CD8-positive, alpha-beta memory T cell (primary cell): ENCODE measurements at regions not wholly inside any gene's neighbourhood (a gene's known extent, or its start where the extent isn't known, plus 50 kb on each side); places are given as distances from the start of the nearest gene placed in this dataset.

Source experiments
- CTCF ChIA-PET: fragments of 350-600 bp; sonication (Branson Sonifier 250); formaldehyde crosslinking; loops from one replicate; lab custom pipeline; 2021; ENCODE audit warnings: antibody characterized with exemption; lab: Charles Lee
- POLR2A ChIA-PET: fragments of 350-600 bp; sonication (Branson Sonifier 250); formaldehyde crosslinking; loops from one replicate; lab custom pipeline; 2021; ENCODE audit warnings: antibody characterized with exemption; lab: Charles Lee
- DNase-seq, 5 donors: peaks; one replicate each; pipeline versions ENCODE4 v3.0.0 to v3.0.0-alpha.2; 2020 to 2022; ENCODE audit warnings: mixed read lengths in 1 of 5
- H3K27ac ChIP-seq: one replicate; pipeline ENCODE4 v1.7.0; 2013; ENCODE audit warnings: low read depth, mild to moderate bottlenecking, low read length, moderate library complexity
- H3K27me3 ChIP-seq: 2 replicates; pipeline ENCODE4 v1.7.0; 2013; ENCODE audit warnings: low read length, mild to moderate bottlenecking; ENCODE audit not compliant: insufficient read depth, poor library complexity, severe bottlenecking
- H3K36me3 ChIP-seq: 2 replicates; pipeline ENCODE4 v1.7.0; 2013; ENCODE audit warnings: mild to moderate bottlenecking, low read length, moderate library complexity; ENCODE audit not compliant: insufficient read depth
- H3K4me1 ChIP-seq: 2 replicates; pipeline ENCODE4 v1.7.0; 2013; ENCODE audit warnings: mild to moderate bottlenecking, low read length, moderate library complexity; ENCODE audit not compliant: insufficient read depth
- H3K4me3 ChIP-seq: 2 replicates; pipeline ENCODE4 v1.7.0; 2013; ENCODE audit warnings: mild to moderate bottlenecking, low read length
- H3K9me3 ChIP-seq: 2 replicates; pipeline ENCODE4 v1.7.0; 2013; ENCODE audit warnings: mild to moderate bottlenecking, low read length
- H3K27ac Mint-ChIP-seq, 8 donors: one replicate each; pipeline ENCODE4 v1.8.0; 2020 to 2021; ENCODE audit warnings: mixed read lengths in 8 of 8, mild to moderate bottlenecking in 6 of 8, inconsistent platforms in 3 of 8, moderate library complexity in 3 of 8
- H3K27me3 Mint-ChIP-seq, 2 donors: one replicate each; pipeline ENCODE4 v1.8.0; 2020 to 2021; ENCODE audit warnings: mixed read lengths in 2 of 2, mild to moderate bottlenecking in 1 of 2, moderate library complexity in 1 of 2
- H3K36me3 Mint-ChIP-seq, 3 donors: one replicate each; pipeline ENCODE4 v1.8.0; 2020 to 2021; ENCODE audit warnings: mixed read lengths in 3 of 3, inconsistent platforms in 1 of 3, mild to moderate bottlenecking in 1 of 3
- H3K4me1 Mint-ChIP-seq, 3 donors: one replicate each; pipeline ENCODE4 v1.8.0; 2020 to 2021; ENCODE audit warnings: mixed read lengths in 3 of 3, inconsistent platforms in 1 of 3, mild to moderate bottlenecking in 1 of 3
- H3K4me3 Mint-ChIP-seq, 7 donors: one replicate each; pipeline ENCODE4 v1.8.0; 2020 to 2021; ENCODE audit warnings: mixed read lengths in 7 of 7, mild to moderate bottlenecking in 6 of 7, moderate library complexity in 4 of 7, inconsistent platforms in 2 of 7
- H3K9me3 Mint-ChIP-seq, 5 donors: one replicate each; pipeline ENCODE4 v1.8.0; 2020 to 2022; ENCODE audit warnings: mixed read lengths in 5 of 5, mild to moderate bottlenecking in 3 of 5, moderate library complexity in 2 of 5, inconsistent platforms in 1 of 5

DNA sequence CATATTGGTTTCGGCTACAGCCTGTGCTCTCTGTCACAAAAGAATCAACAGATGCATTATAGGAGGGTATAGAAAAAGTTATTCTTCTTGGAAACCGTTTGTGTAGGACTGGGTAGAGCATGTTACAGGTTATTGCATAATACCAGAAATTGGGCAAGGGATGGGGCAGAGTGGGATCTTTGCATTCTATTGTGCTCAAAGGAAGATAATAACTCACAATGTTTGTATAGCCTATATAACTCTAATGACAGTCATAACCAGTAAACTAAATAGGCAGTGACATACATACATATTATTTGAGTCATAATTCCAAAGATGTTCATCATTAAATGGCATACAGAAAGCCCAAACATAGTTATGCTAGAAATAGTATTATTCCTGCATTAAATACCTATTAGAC is 179.7 kb downstream of the XPNPEP1 start:
- H3K27ac ChIP-seq: no peak overlapping the region
- Mint-ChIP-seq H3K4me3 (no peak overlapping the region), H3K4me1 (no peaks in the 10 kb centered on the region), H3K9me3 (no peaks in the 10 kb centered on the region), H3K36me3 (no peaks in the 10 kb centered on the region), H3K27me3 (peaks cover 2 to 14% of the 10 kb centered on the region in 2 donors), H3K27ac (no peak overlapping the region)
- no peak for DNase-seq
- no peak overlapping the region for H3K4me3 ChIP-seq
- CTCF ChIA-PET: interaction anchor here (0.8 kb wide), 1 partner anchor 15 kb away, joined by 3 read pairs; no protein-coding TSS in a partner anchor
- no peaks in the 10 kb centered on the region for H3K9me3 ChIP-seq
- no peaks in the 10 kb centered on the region for H3K36me3 ChIP-seq
- POLR2A ChIA-PET: no interaction called here
- no peaks in the 10 kb centered on the region for H3K4me1 ChIP-seq
- no peaks in the 10 kb centered on the region for H3K27me3 ChIP-seq

DNA sequence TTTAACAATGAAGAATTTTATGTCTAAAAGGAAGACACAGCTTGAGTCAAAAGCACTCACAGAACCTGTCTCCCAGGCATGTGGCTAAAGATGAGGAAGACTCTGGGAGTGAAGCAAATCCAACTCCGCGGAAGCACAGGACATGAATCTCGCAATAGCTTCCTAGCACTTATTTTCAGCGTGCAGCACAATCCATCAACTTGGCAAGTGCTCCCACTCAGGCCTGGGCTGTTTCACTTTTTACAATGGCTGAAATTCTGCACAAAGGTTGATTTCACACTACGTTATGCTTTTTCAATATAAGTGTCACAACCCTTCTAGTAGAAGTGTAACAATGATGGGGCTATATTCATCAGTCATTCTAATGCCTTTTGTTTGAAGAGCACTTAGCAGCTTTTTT is 180.2 kb downstream of the XPNPEP1 start:
- Mint-ChIP-seq H3K27ac (no peak overlapping the region), H3K27me3 (peaks cover 5 to 17% of the 10 kb centered on the region in 2 donors), H3K36me3 (no peaks in the 10 kb centered on the region), H3K4me3 (no peak overlapping the region), H3K4me1 (no peaks in the 10 kb centered on the region), H3K9me3 (no peaks in the 10 kb centered on the region)
- no peak for DNase-seq
- ChIA-PET POLR2A (no interaction called here), CTCF (no interaction called here)
- Histone ChIP-seq H3K27ac (no peak overlapping the region), H3K27me3 (no peaks in the 10 kb centered on the region), H3K36me3 (no peaks in the 10 kb centered on the region), H3K9me3 (no peaks in the 10 kb centered on the region), H3K4me3 (no peak overlapping the region), H3K4me1 (no peaks in the 10 kb centered on the region)

DNA sequence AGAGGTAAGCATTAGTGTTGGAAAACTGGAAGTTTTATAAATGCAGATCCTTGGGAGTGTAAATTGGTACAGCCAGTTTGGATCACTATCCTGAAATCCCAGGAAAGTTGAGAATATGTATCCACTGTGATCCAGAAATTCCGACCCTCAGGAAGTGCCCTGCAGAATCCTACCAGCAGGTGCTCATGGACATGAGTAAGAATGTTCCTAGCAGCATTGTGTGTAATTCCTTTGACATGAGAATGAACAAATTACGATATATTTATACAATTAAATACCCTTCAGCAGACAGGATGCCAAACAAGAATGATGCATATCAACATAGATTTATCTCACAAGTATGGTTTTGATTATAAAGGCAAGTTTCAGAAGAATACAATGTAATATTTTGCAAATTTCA is 181.6 kb downstream of the XPNPEP1 start:
- H3K36me3 Mint-ChIP-seq: no peaks in the 10 kb centered on the region
- Histone ChIP-seq H3K9me3 (no peaks in the 10 kb centered on the region), H3K4me1 (no peaks in the 10 kb centered on the region), H3K36me3 (no peaks in the 10 kb centered on the region), H3K27ac (no peak overlapping the region), H3K4me3 (no peak overlapping the region), H3K27me3 (no peaks in the 10 kb centered on the region)
- CTCF ChIA-PET: no interaction called here
- DNase-seq: no peak
- peaks cover 5 to 20% of the 10 kb centered on the region in 2 donors for H3K27me3 Mint-ChIP-seq
- H3K9me3 Mint-ChIP-seq: no peaks in the 10 kb centered on the region
- POLR2A ChIA-PET: no interaction called here
- no peak overlapping the region for H3K27ac Mint-ChIP-seq
- H3K4me3 Mint-ChIP-seq: no peak overlapping the region
- no peaks in the 10 kb centered on the region for H3K4me1 Mint-ChIP-seq

DNA sequence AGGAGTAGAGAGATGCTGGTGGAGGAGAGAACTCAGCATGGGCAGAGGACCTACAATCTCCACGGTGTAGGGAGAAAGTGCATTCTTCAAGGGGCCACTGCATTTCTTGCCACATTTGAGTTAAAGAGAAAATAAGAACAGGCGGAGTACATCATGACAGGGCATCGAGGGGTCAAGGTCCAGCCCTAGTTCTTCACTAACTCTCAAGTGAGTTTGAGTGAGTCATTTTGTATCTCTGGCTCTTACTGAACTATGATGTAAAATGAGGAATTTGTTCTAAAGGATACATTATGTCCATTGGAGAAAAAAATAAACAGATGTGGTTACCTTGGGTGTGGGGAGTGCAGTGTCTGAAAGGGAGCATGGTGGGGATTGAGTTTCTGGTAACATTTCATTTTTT is 182.9 kb downstream of the XPNPEP1 start:
- POLR2A ChIA-PET: no interaction called here
- no peaks in the 10 kb centered on the region for H3K36me3 Mint-ChIP-seq
- DNase-seq: no peak
- no peak overlapping the region for H3K4me3 Mint-ChIP-seq
- H3K27ac Mint-ChIP-seq: no peak overlapping the region
- no peaks in the 10 kb centered on the region for H3K4me1 ChIP-seq
- H3K4me3 ChIP-seq: no peak overlapping the region
- H3K9me3 ChIP-seq: no peaks in the 10 kb centered on the region
- H3K27me3 Mint-ChIP-seq: peaks cover 5 to 21% of the 10 kb centered on the region in 2 donors
- H3K36me3 ChIP-seq: no peaks in the 10 kb centered on the region
- H3K27me3 ChIP-seq: no peaks in the 10 kb centered on the region
- H3K9me3 Mint-ChIP-seq: no peaks in the 10 kb centered on the region
- no peaks in the 10 kb centered on the region for H3K4me1 Mint-ChIP-seq
- H3K27ac ChIP-seq: no peak overlapping the region
- CTCF ChIA-PET: interaction anchor here (1.6 kb wide), 1 partner anchor 11 kb away, joined by 3 read pairs; no protein-coding TSS in a partner anchor

DNA sequence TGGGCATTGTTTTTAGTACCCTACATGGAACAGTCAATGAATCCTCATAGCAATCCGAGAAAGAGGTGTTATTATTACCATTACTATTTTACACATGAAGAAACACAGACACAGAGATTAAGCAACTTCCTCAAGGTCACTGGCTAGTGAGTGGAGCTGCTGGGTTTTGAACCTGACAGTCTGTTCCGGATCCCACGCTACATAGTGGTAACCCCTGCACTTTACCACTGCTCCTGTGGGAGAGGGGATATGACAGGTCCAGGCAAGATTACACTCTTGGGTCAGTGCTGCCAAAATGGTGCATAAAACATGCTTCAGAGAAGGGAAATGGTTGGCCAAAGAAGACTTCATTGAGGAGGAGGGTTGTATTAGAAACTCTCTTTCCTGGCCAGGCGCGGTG is 185.7 kb downstream of the XPNPEP1 start:
- no peak overlapping the region for H3K4me3 ChIP-seq
- Mint-ChIP-seq H3K4me1 (no peaks in the 10 kb centered on the region), H3K36me3 (no peaks in the 10 kb centered on the region), H3K27ac (no peak overlapping the region), H3K27me3 (peaks cover 5 to 19% of the 10 kb centered on the region in 2 donors), H3K9me3 (no peaks in the 10 kb centered on the region), H3K4me3 (no peak overlapping the region)
- ChIA-PET CTCF (no interaction called here), POLR2A (no interaction called here)
- no peak for DNase-seq
- H3K9me3 ChIP-seq: no peaks in the 10 kb centered on the region
- no peak overlapping the region for H3K27ac ChIP-seq
- H3K36me3 ChIP-seq: no peaks in the 10 kb centered on the region
- H3K27me3 ChIP-seq: no peaks in the 10 kb centered on the region
- H3K4me1 ChIP-seq: no peaks in the 10 kb centered on the region

DNA sequence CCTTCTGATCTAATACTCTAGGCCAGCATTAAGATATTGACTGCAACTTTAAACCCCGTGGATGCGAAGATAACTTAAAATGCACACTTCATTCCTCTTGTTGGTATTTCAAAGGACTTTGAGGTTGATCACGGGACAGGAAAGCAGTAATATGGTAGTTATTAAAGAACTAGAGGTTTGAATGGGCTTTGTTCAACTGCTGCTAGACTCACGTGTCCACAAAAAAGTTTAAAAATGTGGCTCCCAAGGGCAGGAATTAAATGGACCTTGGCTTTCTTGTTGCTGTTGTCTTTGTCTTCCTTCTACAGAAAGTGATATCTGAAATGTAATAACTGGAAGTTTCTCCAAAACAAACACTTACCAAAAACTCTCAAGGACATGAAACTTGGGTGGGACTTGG is 186.3 kb downstream of the XPNPEP1 start:
- Histone ChIP-seq H3K27ac (no peak overlapping the region), H3K4me1 (no peaks in the 10 kb centered on the region), H3K4me3 (no peak overlapping the region), H3K36me3 (no peaks in the 10 kb centered on the region), H3K27me3 (no peaks in the 10 kb centered on the region), H3K9me3 (no peaks in the 10 kb centered on the region)
- ChIA-PET POLR2A (no interaction called here), CTCF (no interaction called here)
- Mint-ChIP-seq H3K4me1 (no peaks in the 10 kb centered on the region), H3K27me3 (peaks cover 5 to 19% of the 10 kb centered on the region in 2 donors), H3K36me3 (no peaks in the 10 kb centered on the region), H3K27ac (no peak overlapping the region), H3K4me3 (no peak overlapping the region), H3K9me3 (no peaks in the 10 kb centered on the region)
- no peak for DNase-seq

DNA sequence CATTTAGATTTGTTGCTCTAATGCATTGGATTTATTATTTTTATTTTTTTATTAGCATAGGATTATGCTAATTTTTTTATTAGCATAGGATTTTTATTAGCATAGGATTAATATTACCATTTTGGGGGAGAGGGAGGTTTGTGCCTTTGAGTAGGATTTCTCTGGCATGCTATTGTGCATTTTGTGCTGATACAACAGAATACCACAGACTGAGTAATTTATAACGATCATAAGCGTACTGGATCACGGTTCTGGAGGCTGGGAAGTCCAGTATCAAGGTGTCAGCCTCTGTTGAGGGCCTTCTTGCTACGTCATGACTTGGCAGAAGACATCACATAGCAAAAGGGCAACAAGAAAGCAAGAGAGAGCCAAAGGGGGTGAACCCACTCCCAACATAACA is 187.5 kb downstream of the XPNPEP1 start:
- Mint-ChIP-seq H3K36me3 (no peaks in the 10 kb centered on the region), H3K27ac (no peak overlapping the region), H3K27me3 (peaks cover 5 to 13% of the 10 kb centered on the region in 2 donors), H3K4me3 (no peak overlapping the region), H3K9me3 (peaks cover 0 to 2% (median 0%) of the 10 kb centered on the region in 5 donors), H3K4me1 (no peaks in the 10 kb centered on the region)
- no peak overlapping the region for H3K4me3 ChIP-seq
- no peaks in the 10 kb centered on the region for H3K27me3 ChIP-seq
- H3K4me1 ChIP-seq: no peaks in the 10 kb centered on the region
- no peak for DNase-seq
- POLR2A ChIA-PET: no interaction called here
- CTCF ChIA-PET: no interaction called here
- H3K27ac ChIP-seq: no peak overlapping the region
- H3K9me3 ChIP-seq: no peaks in the 10 kb centered on the region
- H3K36me3 ChIP-seq: no peaks in the 10 kb centered on the region

DNA sequence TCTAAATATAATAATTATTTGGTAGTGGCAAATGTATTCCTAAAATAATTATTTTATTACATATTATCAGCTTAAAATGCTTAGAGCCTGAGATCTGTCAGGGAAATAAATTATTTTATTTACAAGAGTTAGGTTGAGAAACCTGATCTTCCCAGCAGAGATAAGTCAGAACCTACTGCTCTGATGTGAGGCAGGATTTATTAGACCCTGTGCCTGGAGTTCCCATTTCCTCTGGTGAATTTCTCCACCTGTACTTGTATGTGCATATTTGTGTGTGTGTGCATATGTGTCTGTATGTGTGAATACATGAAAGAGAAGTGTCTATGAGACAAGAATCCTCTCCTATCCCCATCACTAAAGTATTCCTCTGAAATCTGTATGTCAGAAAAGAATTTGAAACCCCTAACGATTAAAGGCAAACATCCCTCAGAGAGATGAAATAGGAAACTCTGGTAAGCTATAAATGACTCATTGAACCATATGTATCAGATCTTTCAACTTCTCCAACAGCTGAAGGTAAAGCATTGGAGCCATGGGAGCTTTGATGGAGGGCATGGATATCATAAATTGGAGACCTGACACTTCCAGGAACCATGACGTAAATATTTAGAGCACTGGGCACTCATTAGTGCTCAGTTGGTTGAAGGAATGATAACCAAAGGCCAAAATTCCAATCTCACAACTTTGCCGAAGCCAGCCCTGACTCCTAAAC is 190.9 kb downstream of the XPNPEP1 start:
- peaks cover 0 to 8% (median 0%) of the 10 kb centered on the region in 5 donors for H3K9me3 Mint-ChIP-seq
- ChIA-PET CTCF (no interaction called here), POLR2A (no interaction called here)
- H3K4me3 Mint-ChIP-seq: no peak overlapping the region
- Histone ChIP-seq H3K36me3 (no peaks in the 10 kb centered on the region), H3K4me3 (no peak overlapping the region), H3K9me3 (no peaks in the 10 kb centered on the region), H3K27me3 (no peaks in the 10 kb centered on the region), H3K4me1 (no peaks in the 10 kb centered on the region), H3K27ac (no peak overlapping the region)
- DNase-seq: no peak
- H3K27ac Mint-ChIP-seq: no peak overlapping the region
- no peaks in the 10 kb centered on the region for H3K4me1 Mint-ChIP-seq
- peaks cover 0 to 6% of the 10 kb centered on the region in 2 donors for H3K27me3 Mint-ChIP-seq
- H3K36me3 Mint-ChIP-seq: no peaks in the 10 kb centered on the region
